Nephron (organoid): ENCODE measurements at regions not wholly inside any gene's neighbourhood (a gene's known extent, or its start where the extent isn't known, plus 50 kb on each side); places are given as distances from the start of the nearest gene placed in this dataset.

Experiments
- H3K27ac Mint-ChIP-seq, 3 experiments: 2 replicates each; pipeline ENCODE4 v1.8.0; 2020; ENCODE audit warnings: mixed read lengths in 3 of 3, mild to moderate bottlenecking in 2 of 3, moderate library complexity in 1 of 3
- H3K27me3 Mint-ChIP-seq: 2 replicates; pipeline ENCODE4 v1.8.0; 2021; ENCODE audit warnings: low read depth, mild to moderate bottlenecking, moderate library complexity, mixed read lengths
- H3K36me3 Mint-ChIP-seq: 2 replicates; pipeline ENCODE4 v1.8.0; 2020; ENCODE audit warnings: low read depth, mixed read lengths
- H3K4me1 Mint-ChIP-seq: 2 replicates; pipeline ENCODE4 v1.8.0; 2020; ENCODE audit warnings: mixed read lengths
- H3K4me3 Mint-ChIP-seq, 3 experiments: 2 replicates each; pipeline ENCODE4 v1.8.0; 2020; ENCODE audit warnings: mild to moderate bottlenecking in 3 of 3, mixed read lengths in 3 of 3, moderate library complexity in 2 of 3
- H3K9me3 Mint-ChIP-seq: 2 replicates; pipeline ENCODE4 v1.8.0; 2020; ENCODE audit warnings: mixed read lengths
- CTCF ChIP-seq, 3 experiments: fragments of 200-600 bp; sonication (generic); IDR thresholded peaks; one replicate each; pipeline ENCODE4 v1.5.0; 2021; ENCODE audit warnings: antibody characterized with exemption in 3 of 3; ENCODE audit not compliant: unreplicated experiment in 3 of 3

GRCh38 chr6:56350628-56351260, 103.4 kb upstream of the COL21A1 start:
- peaks cover 3% of the 10 kb centered on the region for H3K36me3 Mint-ChIP-seq
- no peak for TF ChIP-seq CTCF (IDR thresholded peaks at IDR 0.05; ENCODE audit: unreplicated experiment in 3 of 3)
- H3K27ac Mint-ChIP-seq = no peak overlapping the region
- no peak overlapping the region for H3K4me3 Mint-ChIP-seq
- H3K9me3 Mint-ChIP-seq = peaks cover 15% of the 10 kb centered on the region
- H3K4me1 Mint-ChIP-seq = peaks cover 5% of the 10 kb centered on the region
- H3K27me3 Mint-ChIP-seq = peaks cover 3% of the 10 kb centered on the region

- no peak for TF ChIP-seq CTCF (IDR thresholded peaks at IDR 0.05; ENCODE audit: unreplicated experiment in 3 of 3)
- peaks cover 3% of the 10 kb centered on the region for H3K36me3 Mint-ChIP-seq
- no peak overlapping the region for H3K4me3 Mint-ChIP-seq
- H3K4me1 Mint-ChIP-seq = peaks cover 5% of the 10 kb centered on the region
- H3K9me3 Mint-ChIP-seq = peaks cover 15% of the 10 kb centered on the region
- peaks cover 3% of the 10 kb centered on the region for H3K27me3 Mint-ChIP-seq
- H3K27ac Mint-ChIP-seq = no peak overlapping the region
Measured at GRCh38 chr6:56349194-56349593, 101.8 kb upstream of the COL21A1 start.

GRCh38 chr6:56348578-56348977, 101.2 kb upstream of the COL21A1 start:
- Mint-ChIP-seq H3K27ac (no peak overlapping the region), H3K27me3 (peaks cover 3% of the 10 kb centered on the region), H3K9me3 (peaks cover 10% of the 10 kb centered on the region), H3K4me3 (no peak overlapping the region), H3K36me3 (peaks cover 2% of the 10 kb centered on the region), H3K4me1 (peaks cover 5% of the 10 kb centered on the region)
- no peak for TF ChIP-seq CTCF (IDR thresholded peaks at IDR 0.05; ENCODE audit: unreplicated experiment in 3 of 3)

GRCh38 chr6:56347526-56347925, 100.1 kb upstream of the COL21A1 start:
- peaks cover 4% of the 10 kb centered on the region for H3K9me3 Mint-ChIP-seq
- no peak for TF ChIP-seq CTCF (IDR thresholded peaks at IDR 0.05; ENCODE audit: unreplicated experiment in 3 of 3)
- peaks cover 5% of the 10 kb centered on the region for H3K4me1 Mint-ChIP-seq
- no peak overlapping the region for H3K4me3 Mint-ChIP-seq
- peaks cover 3% of the 10 kb centered on the region for H3K27me3 Mint-ChIP-seq
- H3K27ac Mint-ChIP-seq = no peak overlapping the region
- no peaks in the 10 kb centered on the region for H3K36me3 Mint-ChIP-seq

DNA sequence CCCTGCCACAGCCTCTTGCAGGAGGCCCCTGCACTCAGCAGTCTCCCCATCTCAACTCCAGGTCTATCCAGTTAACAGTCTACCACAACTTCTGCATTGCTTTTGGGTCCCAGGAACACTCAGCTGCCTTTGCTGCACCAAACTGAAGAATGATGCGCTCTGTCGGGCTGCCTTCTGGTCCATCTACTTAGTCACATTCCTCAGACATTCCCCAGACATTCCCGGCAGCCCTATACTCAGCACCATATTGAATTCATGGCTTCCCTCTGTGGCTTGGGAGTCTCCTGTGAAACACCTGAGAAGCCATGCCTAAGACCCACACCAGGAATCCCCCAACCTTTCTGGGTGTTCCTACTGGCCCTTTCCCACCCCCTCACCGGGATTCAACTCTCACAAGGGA, 99.6 kb upstream of the COL21A1 start:
- Mint-ChIP-seq H3K27ac (no peak overlapping the region), H3K4me3 (no peak overlapping the region), H3K9me3 (no peaks in the 10 kb centered on the region), H3K36me3 (no peaks in the 10 kb centered on the region), H3K27me3 (peaks cover 3% of the 10 kb centered on the region), H3K4me1 (peaks cover 5% of the 10 kb centered on the region)
- no peak for TF ChIP-seq CTCF (IDR thresholded peaks at IDR 0.05; ENCODE audit: unreplicated experiment in 3 of 3)

GRCh38 chr6:56345376-56345995, 98.1 kb upstream of the COL21A1 start:
- Mint-ChIP-seq H3K36me3 (no peaks in the 10 kb centered on the region), H3K4me1 (peaks cover 5% of the 10 kb centered on the region), H3K4me3 (no peak overlapping the region), H3K9me3 (no peaks in the 10 kb centered on the region), H3K27me3 (no peaks in the 10 kb centered on the region), H3K27ac (no peak overlapping the region)
- no peak for TF ChIP-seq CTCF (IDR thresholded peaks at IDR 0.05; ENCODE audit: unreplicated experiment in 3 of 3)
